ENCODE measurements at regions not wholly inside any gene's neighbourhood (a gene's known extent, or its start where the extent isn't known, plus 50 kb on each side); places are given as distances from the start of the nearest gene placed in this dataset.

GRCh38 chr16:7268182-7268581 lies 64.5 kb upstream of the RBFOX1 start:
- Histone ChIP-seq H3K36me3 (no peaks in the 10 kb centered on the region), H3K27ac (no peak overlapping the region), H3K4me3 (no peak overlapping the region), H3K27me3 (replicated peaks; ENCODE audit: insufficient read depth) (no peaks in the 10 kb centered on the region), H3K4me1 (replicated peaks) (no peaks in the 10 kb centered on the region), H3K9me3 (no peaks in the 10 kb centered on the region)
- TF ChIP-seq CTCF (IDR thresholded peaks at IDR 0.05) (peak in 3 of 4 experiments; percentile 31 to 43 (median 35)), POLR2A (IDR thresholded peaks at IDR 0.05) (no peak)
- intact Hi-C loops (cut with DNase I): no loop called here
- DNase-seq (ENCODE audit: low spot score): no peak
- WGBS: 13% methylated on average over 6 of the region's 6 CpGs

- Histone ChIP-seq H3K4me1 (replicated peaks) (no peaks in the 10 kb centered on the region), H3K9me3 (no peaks in the 10 kb centered on the region), H3K27me3 (replicated peaks; ENCODE audit: insufficient read depth) (no peaks in the 10 kb centered on the region), H3K27ac (no peak overlapping the region), H3K36me3 (no peaks in the 10 kb centered on the region), H3K4me3 (no peak overlapping the region)
- TF ChIP-seq CTCF (IDR thresholded peaks at IDR 0.05) (no peak), POLR2AphosphoS5 (IDR thresholded peaks at IDR 0.05) (no peak), POLR2A (IDR thresholded peaks at IDR 0.05) (no peak)
- 59% methylated on average over 11 of the region's 11 CpGs for WGBS
- no peak for DNase-seq (ENCODE audit: low spot score)
- intact Hi-C loops (cut with DNase I): no loop called here
These were observed 75.6 kb upstream of the RBFOX1 start for GRCh38 chr16:7257016-7257415.

GRCh38 chr16:7246578-7246977 lies 86.1 kb upstream of the RBFOX1 start:
- Histone ChIP-seq H3K9me3 (no peaks in the 10 kb centered on the region), H3K27me3 (replicated peaks; ENCODE audit: insufficient read depth) (no peaks in the 10 kb centered on the region), H3K27ac (no peak overlapping the region), H3K36me3 (no peaks in the 10 kb centered on the region), H3K4me1 (replicated peaks) (no peaks in the 10 kb centered on the region), H3K4me3 (no peak overlapping the region)
- DNase-seq (ENCODE audit: low spot score): no peak
- 32% methylated on average over 6 of the region's 6 CpGs for WGBS
- no peak for TF ChIP-seq CTCF (IDR thresholded peaks at IDR 0.05)
- no peak for TF ChIP-seq POLR2A (IDR thresholded peaks at IDR 0.05)
- TF ChIP-seq POLR2AphosphoS5 (IDR thresholded peaks at IDR 0.05): no peak
- intact Hi-C loops (cut with DNase I): no loop called here

- WGBS: 85% methylated on average over 2 of the region's 2 CpGs
- no peaks in the 10 kb centered on the region for H3K9me3 ChIP-seq
- no peak for DNase-seq (ENCODE audit: low spot score)
- no peak overlapping the region for H3K27ac ChIP-seq
- no peak overlapping the region for H3K4me3 ChIP-seq
- no peaks in the 10 kb centered on the region for H3K4me1 ChIP-seq (replicated peaks)
- H3K36me3 ChIP-seq: no peaks in the 10 kb centered on the region
- no peaks in the 10 kb centered on the region for H3K27me3 ChIP-seq (replicated peaks; ENCODE audit: insufficient read depth)
- no peak for TF ChIP-seq CTCF (IDR thresholded peaks at IDR 0.05)
- TF ChIP-seq POLR2AphosphoS5 (IDR thresholded peaks at IDR 0.05): no peak
- TF ChIP-seq POLR2A (IDR thresholded peaks at IDR 0.05): no peak
- intact Hi-C loops (cut with DNase I): no loop called here
These were observed 93.1 kb upstream of the RBFOX1 start for GRCh38 chr16:7239547-7239946.

GRCh38 chr16:7236824-7237410 lies 95.7 kb upstream of the RBFOX1 start:
- no peaks in the 10 kb centered on the region for H3K27me3 ChIP-seq (replicated peaks; ENCODE audit: insufficient read depth)
- H3K27ac ChIP-seq: no peak overlapping the region
- H3K36me3 ChIP-seq: no peaks in the 10 kb centered on the region
- no peak for DNase-seq (ENCODE audit: low spot score)
- intact Hi-C loops (cut with DNase I): no loop called here
- no peaks in the 10 kb centered on the region for H3K4me1 ChIP-seq (replicated peaks)
- no peak for TF ChIP-seq POLR2A (IDR thresholded peaks at IDR 0.05)
- no peak for TF ChIP-seq POLR2AphosphoS5 (IDR thresholded peaks at IDR 0.05)
- no peak for TF ChIP-seq CTCF (IDR thresholded peaks at IDR 0.05)
- WGBS: 70% methylated on average over 6 of the region's 6 CpGs
- no peaks in the 10 kb centered on the region for H3K9me3 ChIP-seq
- H3K4me3 ChIP-seq: no peak overlapping the region
